HEK293 (cell line): ENCODE measurements at regions not wholly inside any gene's neighbourhood (a gene's known extent, or its start where the extent isn't known, plus 50 kb on each side); places are given as distances from the start of the nearest gene placed in this dataset.

ENCODE experiments used
- ZNF404 ChIP-seq: fragments of 450-650 bp; formaldehyde crosslinking; IDR thresholded peaks from 2 replicates; pipeline ENCODE4 v1.5.1; 2017; ENCODE audit warnings: missing biosample characterization, missing genetic modification characterization
- ZNF501 ChIP-seq: fragments of 450-650 bp; formaldehyde crosslinking; IDR thresholded peaks from 2 replicates; pipeline ENCODE4 v1.5.1; 2016; ENCODE audit warnings: missing biosample characterization, missing genetic modification characterization
- TF ChIP-seq, protein P1 (sequence below): fragments of 450-650 bp; formaldehyde crosslinking; IDR thresholded peaks from 2 replicates; pipeline ENCODE4 v1.5.1; 2016; ENCODE audit warnings: missing biosample characterization, missing genetic modification characterization
- TF ChIP-seq, protein P2 (sequence below): fragments of 450-650 bp; formaldehyde crosslinking; conservative IDR thresholded peaks from 2 replicates; pipeline ENCODE4 v1.5.1; 2016; ENCODE audit warnings: low read depth, missing biosample characterization, missing genetic modification characterization
- TF ChIP-seq, protein P3 (sequence below): fragments of 450-650 bp; formaldehyde crosslinking; IDR thresholded peaks from 2 replicates; pipeline ENCODE4 v1.5.1; 2016; ENCODE audit warnings: missing biosample characterization, missing genetic modification characterization, borderline replicate concordance

DNA sequence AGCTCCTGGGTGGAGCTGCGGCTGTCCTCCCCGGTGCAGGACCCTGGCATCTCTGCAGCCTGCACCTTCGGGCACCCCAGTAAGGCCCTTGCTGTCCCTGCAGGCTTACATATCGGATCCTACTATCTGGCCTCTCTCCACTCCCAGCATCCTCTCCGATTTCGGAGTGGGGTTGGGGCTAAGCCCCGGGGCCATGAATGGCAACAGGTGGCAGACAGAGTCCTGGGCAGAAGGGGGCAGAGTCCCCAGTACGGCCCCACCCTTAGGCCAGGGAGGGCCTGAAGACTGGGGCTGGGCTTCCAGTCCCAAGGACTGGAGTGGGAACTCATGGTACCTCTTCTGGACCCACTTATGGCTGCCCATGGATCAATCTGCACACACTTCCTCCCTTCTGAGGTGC is 180.4 kb upstream of the MC4R start:
- TF ChIP-seq, protein P1, sequence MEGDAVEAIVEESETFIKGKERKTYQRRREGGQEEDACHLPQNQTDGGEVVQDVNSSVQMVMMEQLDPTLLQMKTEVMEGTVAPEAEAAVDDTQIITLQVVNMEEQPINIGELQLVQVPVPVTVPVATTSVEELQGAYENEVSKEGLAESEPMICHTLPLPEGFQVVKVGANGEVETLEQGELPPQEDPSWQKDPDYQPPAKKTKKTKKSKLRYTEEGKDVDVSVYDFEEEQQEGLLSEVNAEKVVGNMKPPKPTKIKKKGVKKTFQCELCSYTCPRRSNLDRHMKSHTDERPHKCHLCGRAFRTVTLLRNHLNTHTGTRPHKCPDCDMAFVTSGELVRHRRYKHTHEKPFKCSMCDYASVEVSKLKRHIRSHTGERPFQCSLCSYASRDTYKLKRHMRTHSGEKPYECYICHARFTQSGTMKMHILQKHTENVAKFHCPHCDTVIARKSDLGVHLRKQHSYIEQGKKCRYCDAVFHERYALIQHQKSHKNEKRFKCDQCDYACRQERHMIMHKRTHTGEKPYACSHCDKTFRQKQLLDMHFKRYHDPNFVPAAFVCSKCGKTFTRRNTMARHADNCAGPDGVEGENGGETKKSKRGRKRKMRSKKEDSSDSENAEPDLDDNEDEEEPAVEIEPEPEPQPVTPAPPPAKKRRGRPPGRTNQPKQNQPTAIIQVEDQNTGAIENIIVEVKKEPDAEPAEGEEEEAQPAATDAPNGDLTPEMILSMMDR = no peak
- TF ChIP-seq ZNF404 (tag by site-specific recombination) = no peak
- TF ChIP-seq, protein P2, sequence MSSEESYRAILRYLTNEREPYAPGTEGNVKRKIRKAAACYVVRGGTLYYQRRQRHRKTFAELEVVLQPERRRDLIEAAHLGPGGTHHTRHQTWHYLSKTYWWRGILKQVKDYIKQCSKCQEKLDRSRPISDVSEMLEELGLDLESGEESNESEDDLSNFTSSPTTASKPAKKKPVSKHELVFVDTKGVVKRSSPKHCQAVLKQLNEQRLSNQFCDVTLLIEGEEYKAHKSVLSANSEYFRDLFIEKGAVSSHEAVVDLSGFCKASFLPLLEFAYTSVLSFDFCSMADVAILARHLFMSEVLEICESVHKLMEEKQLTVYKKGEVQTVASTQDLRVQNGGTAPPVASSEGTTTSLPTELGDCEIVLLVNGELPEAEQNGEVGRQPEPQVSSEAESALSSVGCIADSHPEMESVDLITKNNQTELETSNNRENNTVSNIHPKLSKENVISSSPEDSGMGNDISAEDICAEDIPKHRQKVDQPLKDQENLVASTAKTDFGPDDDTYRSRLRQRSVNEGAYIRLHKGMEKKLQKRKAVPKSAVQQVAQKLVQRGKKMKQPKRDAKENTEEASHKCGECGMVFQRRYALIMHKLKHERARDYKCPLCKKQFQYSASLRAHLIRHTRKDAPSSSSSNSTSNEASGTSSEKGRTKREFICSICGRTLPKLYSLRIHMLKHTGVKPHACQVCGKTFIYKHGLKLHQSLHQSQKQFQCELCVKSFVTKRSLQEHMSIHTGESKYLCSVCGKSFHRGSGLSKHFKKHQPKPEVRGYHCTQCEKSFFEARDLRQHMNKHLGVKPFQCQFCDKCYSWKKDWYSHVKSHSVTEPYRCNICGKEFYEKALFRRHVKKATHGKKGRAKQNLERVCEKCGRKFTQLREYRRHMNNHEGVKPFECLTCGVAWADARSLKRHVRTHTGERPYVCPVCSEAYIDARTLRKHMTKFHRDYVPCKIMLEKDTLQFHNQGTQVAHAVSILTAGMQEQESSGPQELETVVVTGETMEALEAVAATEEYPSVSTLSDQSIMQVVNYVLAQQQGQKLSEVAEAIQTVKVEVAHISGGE (tag by site-specific recombination) = no peak
- no peak for TF ChIP-seq ZNF501 (tag by site-specific recombination)
- TF ChIP-seq, protein P3, sequence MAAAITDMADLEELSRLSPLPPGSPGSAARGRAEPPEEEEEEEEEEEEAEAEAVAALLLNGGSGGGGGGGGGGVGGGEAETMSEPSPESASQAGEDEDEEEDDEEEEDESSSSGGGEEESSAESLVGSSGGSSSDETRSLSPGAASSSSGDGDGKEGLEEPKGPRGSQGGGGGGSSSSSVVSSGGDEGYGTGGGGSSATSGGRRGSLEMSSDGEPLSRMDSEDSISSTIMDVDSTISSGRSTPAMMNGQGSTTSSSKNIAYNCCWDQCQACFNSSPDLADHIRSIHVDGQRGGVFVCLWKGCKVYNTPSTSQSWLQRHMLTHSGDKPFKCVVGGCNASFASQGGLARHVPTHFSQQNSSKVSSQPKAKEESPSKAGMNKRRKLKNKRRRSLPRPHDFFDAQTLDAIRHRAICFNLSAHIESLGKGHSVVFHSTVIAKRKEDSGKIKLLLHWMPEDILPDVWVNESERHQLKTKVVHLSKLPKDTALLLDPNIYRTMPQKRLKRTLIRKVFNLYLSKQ (tag by site-specific recombination) = no peak
